ENCODE measurements at regions not wholly inside any gene's neighbourhood (a gene's known extent, or its start where the extent isn't known, plus 50 kb on each side); places are given as distances from the start of the nearest gene placed in this dataset.

GRCh38 chr1:172951730-172952365, 98.9 kb downstream of the TNFSF18 start:
- H3F3A ChIP-seq (ENCODE audit: control insufficient read depth, insufficient read depth) = no peaks in the 10 kb centered on the region

GRCh38 chr1:172952516-172952915, 98.2 kb downstream of the TNFSF18 start:
- Histone ChIP-seq H3K4me2 (ENCODE audit: low read length) (no peak overlapping the region), H3K9me3 (ENCODE audit: control insufficient read depth, insufficient read depth, low read length) (no peaks in the 10 kb centered on the region), H3K79me2 (ENCODE audit: control insufficient read depth, low read length) (no peaks in the 10 kb centered on the region), H3K9me2 (replicated peaks; ENCODE audit: control insufficient read depth, low read length) (no peaks in the 10 kb centered on the region), H3F3A (ENCODE audit: control insufficient read depth, insufficient read depth) (no peaks in the 10 kb centered on the region), H3K4me3 (ENCODE audit: low read length) (no peak overlapping the region), H3K27ac (ENCODE audit: low read depth, low read length) (no peak overlapping the region), H3K27me3 (ENCODE audit: control insufficient read depth, low read length) (no peaks in the 10 kb centered on the region), H3K36me3 (ENCODE audit: control insufficient read depth, low read length) (no peaks in the 10 kb centered on the region), H4K20me1 (ENCODE audit: control insufficient read depth, insufficient read depth, low read depth, low read length) (no peaks in the 10 kb centered on the region), H3K4me1 (ENCODE audit: control insufficient read depth, low read length) (no peaks in the 10 kb centered on the region)
- TF ChIP-seq EZH2phosphoT487 (IDR thresholded peaks at IDR 0.05; ENCODE audit: borderline replicate concordance, low read length) (no peak), CTCF (IDR thresholded peaks at IDR 0.05; ENCODE audit: low read depth, low read length, poor library complexity, severe bottlenecking) (no peak)

More at GRCh38 chr1:172951730-172952365, 98.9 kb downstream of the TNFSF18 start:
- Histone ChIP-seq H3K4me1 (ENCODE audit: control insufficient read depth, low read length) (no peaks in the 10 kb centered on the region), H3K36me3 (ENCODE audit: control insufficient read depth, low read length) (no peaks in the 10 kb centered on the region), H3K27me3 (ENCODE audit: control insufficient read depth, low read length) (no peaks in the 10 kb centered on the region), H3K9me3 (ENCODE audit: control insufficient read depth, insufficient read depth, low read length) (no peaks in the 10 kb centered on the region), H3K27ac (ENCODE audit: low read depth, low read length) (no peak overlapping the region), H3K9me2 (replicated peaks; ENCODE audit: control insufficient read depth, low read length) (no peaks in the 10 kb centered on the region), H3K4me2 (ENCODE audit: low read length) (no peak overlapping the region), H3K79me2 (ENCODE audit: control insufficient read depth, low read length) (no peaks in the 10 kb centered on the region), H3K4me3 (ENCODE audit: low read length) (no peak overlapping the region), H4K20me1 (ENCODE audit: control insufficient read depth, insufficient read depth, low read depth, low read length) (no peaks in the 10 kb centered on the region)
- TF ChIP-seq EZH2phosphoT487 (IDR thresholded peaks at IDR 0.05; ENCODE audit: borderline replicate concordance, low read length) = no peak
- no peak for TF ChIP-seq CTCF (IDR thresholded peaks at IDR 0.05; ENCODE audit: low read depth, low read length, poor library complexity, severe bottlenecking)

- H3K4me1 ChIP-seq (ENCODE audit: control insufficient read depth, low read length) = no peaks in the 10 kb centered on the region
- no peaks in the 10 kb centered on the region for H4K20me1 ChIP-seq (ENCODE audit: control insufficient read depth, insufficient read depth, low read depth, low read length)
- no peak overlapping the region for H3K4me3 ChIP-seq (ENCODE audit: low read length)
- H3K36me3 ChIP-seq (ENCODE audit: control insufficient read depth, low read length) = no peaks in the 10 kb centered on the region
- no peaks in the 10 kb centered on the region for H3K27me3 ChIP-seq (ENCODE audit: control insufficient read depth, low read length)
- no peak overlapping the region for H3K27ac ChIP-seq (ENCODE audit: low read depth, low read length)
- no peak overlapping the region for H3K4me2 ChIP-seq (ENCODE audit: low read length)
- H3F3A ChIP-seq (ENCODE audit: control insufficient read depth, insufficient read depth) = no peaks in the 10 kb centered on the region
- TF ChIP-seq EZH2phosphoT487 (IDR thresholded peaks at IDR 0.05; ENCODE audit: borderline replicate concordance, low read length) (no peak), CTCF (IDR thresholded peaks at IDR 0.05; ENCODE audit: low read depth, low read length, poor library complexity, severe bottlenecking) (no peak)
- H3K79me2 ChIP-seq (ENCODE audit: control insufficient read depth, low read length) = no peaks in the 10 kb centered on the region
- no peaks in the 10 kb centered on the region for H3K9me2 ChIP-seq (replicated peaks; ENCODE audit: control insufficient read depth, low read length)
- H3K9me3 ChIP-seq (ENCODE audit: control insufficient read depth, insufficient read depth, low read length) = no peaks in the 10 kb centered on the region
Observed at GRCh38 chr1:172954476-172955150, 96.1 kb downstream of the TNFSF18 start.
